ENCODE measurements at regions not wholly inside any gene's neighbourhood (a gene's known extent, or its start where the extent isn't known, plus 50 kb on each side); places are given as distances from the start of the nearest gene placed in this dataset.

DNA sequence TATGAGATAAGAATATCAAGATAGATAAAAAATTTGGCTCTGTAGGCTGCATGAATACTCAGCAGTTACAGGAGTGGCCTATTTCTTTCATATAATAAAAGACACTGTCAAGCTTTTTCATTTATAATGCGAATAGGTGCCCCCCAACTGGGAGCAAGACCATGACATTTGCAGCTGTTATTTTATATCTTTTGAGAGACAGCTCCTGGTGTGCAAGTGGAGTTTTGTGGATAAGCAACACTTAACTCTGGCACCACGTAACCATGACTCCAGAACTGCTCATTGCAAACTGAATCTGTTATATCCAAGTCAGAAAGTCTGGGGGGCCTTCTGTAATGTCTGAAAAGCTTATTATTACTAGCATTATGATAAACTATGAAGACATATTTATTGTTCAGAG is 1372.4 kb downstream of the C4orf33 start:
- no peak for DNase-seq

DNA sequence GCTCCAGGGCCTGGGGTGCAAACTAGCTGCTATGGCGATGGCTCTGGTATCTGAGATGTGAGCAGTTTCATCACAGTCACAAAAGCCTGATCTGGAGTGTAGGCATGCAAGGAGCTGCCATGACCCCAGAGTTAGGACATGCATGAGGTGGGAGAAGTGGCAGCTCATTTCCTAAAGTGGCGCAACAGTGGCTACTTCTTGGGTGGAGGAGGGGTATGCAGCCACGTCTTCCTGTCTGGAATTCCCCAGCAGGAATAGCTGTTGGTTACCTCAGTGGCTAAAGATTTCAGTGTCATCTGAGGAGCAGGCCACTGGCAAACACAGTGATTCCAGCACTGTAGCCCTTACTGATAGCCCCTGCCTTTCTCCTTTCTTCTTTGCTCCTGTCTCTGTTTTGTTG is 1382.5 kb downstream of the C4orf33 start:
- no peak for DNase-seq

DNA sequence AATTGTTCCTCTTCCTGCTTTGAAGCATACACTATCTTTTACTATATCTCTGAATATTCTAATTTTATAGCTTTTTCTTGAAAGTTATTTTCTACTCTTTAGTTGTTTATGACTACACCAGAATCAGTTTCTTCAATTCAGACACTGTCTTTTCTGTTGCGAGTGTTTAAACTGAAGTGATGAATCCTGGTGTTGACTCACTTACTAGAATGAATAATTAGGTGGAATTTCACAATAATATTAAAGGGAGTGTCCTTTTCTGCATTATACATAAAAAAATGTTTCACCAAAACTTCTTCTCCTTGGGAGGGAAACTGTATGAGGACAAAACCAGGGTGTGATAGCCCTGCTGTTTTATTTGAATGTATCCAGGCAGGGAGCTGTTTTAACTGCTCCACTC is 1383.1 kb downstream of the C4orf33 start:
- no peak for DNase-seq

DNA sequence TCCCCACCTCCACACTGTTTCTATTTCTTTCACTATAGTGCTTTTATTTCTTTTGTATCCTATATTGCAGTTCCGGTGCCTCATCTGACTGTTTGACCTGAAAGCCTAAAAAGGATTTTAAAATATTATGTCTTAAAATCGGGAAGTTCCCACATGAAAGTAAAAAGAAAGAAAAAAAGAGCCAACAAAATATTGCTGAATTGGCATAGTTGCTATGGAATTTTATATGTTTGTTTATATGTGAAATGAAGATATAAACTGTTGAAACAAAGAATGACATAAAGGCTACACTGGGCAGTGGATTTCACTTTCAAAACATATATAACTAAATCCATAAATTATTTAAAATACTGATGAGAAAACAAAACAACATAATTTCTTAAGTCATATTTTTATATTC is 1383.7 kb downstream of the C4orf33 start:
- no peak for DNase-seq

DNA sequence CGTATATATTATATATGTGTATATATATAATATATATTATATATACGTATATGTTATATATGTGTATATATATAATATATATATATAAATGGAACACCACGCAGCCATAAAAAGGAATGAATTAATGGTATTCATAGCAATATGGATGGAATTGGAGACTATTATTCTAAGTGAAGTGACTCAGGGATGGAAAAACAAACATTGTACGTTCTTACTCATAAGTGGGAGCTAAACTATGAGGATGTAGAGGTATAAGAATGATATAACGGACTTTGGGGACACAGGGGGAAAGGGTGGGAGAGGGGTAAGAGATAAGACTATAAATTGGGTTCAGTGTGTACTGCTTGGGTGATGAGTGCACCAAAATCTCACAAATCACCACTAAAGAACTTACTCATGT is 1388.9 kb downstream of the C4orf33 start:
- DNase-seq: no peak

DNA sequence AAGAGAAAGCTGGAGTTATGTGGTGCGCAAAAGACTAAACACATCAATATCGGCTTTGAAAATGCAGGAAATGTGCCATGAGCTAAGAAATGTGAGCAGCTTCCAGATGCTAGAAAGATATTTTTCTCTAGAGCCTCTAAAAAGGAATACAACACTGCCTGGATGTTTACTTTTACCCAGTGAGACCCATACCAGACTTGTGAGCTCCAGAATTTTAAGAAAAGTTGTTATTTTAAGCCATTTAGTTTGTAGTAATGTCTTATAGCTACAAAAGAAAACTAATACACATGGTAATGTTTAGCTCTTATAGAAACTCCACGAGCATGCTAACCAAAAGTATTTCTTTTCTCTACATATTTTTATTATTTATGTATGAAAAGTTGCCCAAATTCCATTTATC is 1389.4 kb downstream of the C4orf33 start:
- no peak for DNase-seq

DNA sequence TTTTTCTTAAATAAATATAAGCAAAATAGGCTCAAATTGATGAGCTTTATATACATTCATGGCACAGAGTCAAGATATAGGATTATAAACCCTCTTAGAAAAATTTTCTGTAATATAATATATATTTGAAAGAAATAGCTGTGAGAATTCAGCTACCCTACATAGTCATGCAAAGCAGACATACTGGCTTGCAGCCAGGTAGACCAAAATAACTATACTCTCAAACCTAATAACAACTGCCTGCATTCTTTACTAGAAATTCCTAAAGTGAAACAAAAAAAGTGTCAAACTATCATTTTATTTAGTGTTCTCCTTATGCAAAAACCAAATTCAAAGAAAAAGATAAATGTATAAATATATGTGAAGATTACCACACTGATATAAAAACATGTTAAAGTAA is 1390.2 kb downstream of the C4orf33 start:
- DNase-seq: peak in 1 of 56 donors; percentile 13

DNA sequence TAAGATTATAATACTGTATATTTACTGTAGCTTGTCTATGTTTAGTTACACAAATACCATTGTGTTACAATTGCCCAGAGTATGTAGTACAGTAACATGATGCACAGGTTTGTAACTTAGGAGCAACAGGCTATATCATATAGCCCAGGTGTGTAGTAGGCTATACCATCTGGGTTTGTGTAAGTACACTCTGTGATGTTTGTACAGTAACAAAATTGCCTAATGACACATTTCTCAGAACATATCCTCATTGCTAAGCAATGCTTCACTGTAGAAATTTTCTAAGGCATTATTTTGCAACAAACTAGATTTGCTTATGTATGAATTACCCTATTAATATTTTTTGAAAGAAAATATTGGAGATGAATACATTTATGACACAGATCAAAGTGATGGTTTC is 1390.9 kb downstream of the C4orf33 start:
- DNase-seq: no peak

DNA sequence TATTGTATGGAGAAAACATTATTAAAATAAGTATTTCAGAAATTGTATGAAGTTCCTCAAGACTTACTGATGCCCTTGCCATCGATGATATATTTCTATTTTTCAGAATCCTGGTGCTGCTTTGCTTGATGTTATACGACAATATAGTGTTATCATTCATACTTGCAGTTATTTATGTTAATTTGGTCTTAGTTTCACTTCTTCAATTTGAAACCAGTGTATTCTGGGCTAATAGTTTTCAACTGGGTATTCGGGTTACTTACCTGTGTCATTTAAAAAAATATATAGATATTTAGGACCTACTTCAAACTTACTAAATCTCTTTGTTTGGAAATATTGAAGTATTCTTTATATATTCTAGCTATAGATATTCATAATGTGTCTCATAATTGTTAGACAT is 1414.7 kb downstream of the C4orf33 start:
- DNase-seq: no peak

DNA sequence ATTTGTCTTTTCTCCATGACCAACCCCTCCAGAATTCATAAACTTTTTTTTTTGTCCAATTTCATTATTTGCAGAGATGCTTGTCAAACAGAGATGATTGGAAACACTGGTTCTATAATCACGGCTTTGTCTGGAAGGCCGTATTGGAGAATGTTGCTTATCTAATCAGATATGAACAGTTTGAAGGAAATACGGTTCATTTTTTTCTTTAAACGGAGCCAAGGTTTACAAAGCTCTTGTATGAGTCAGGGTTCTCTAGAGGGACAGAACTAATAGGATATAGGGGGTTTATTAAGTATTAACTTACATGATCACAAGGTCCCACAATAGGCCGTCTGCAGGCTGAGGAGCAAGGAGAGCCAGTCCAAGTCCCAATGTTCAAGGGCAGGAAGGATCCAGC is 1415.8 kb downstream of the C4orf33 start:
- DNase-seq: no peak

DNA sequence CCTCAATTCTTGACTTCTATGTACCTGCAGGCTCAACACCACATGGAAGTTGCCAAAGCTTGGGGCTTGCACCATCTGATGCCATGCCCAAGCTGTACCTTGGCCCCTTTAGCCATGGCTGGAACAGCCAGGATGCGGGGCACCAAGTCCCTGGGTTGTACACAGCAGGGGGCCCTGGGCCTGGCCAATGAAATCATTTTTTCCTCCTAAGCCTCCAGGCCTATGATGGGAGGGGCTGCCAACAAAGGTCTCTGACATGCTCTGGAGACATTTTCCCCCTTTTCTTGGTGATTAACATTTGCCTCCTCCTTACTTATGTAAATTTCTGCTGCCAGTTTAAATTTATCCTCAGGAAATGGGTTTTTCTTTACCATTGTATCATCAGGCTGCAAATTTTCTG is 1428.1 kb downstream of the C4orf33 start:
- DNase-seq: no peak

DNA sequence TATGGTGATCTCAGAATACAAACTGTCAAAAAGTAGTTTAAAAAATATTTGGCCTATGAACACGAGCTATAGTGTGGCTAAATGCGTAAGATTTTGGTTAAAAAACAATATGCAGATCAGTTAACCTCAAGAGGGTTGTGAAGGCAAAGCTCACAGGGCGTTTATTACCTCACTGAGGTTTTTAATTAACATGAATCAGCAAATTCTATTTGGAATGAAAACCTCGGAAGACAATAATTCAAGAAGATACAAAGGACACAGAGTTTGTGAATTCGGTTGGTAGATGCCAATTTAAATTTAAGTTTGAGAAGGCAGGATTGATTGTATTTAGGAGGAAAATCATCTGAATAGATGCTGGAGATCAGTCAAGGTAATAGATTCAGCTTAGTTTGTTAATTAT is 1434.6 kb downstream of the C4orf33 start:
- DNase-seq: no peak

DNA sequence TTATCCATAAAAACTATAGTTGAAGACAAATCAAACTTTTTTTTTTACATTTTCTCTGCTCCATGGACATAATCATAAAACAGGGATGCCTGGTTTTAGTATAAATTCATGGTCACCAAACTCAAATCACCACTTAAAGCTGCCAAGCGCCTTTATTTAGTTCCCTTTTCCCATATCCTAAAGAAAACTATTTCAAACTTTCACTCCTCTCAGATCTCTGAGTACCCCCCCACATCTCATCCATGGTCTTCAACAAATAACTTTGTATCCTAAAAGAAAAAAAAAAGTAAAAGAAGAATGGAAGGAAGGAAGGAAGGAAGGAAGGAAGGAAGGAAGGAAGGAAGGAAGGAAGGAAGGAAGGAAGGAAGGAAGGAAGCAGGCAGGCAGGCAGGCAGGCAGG is 1438.7 kb downstream of the C4orf33 start:
- DNase-seq: no peak

DNA sequence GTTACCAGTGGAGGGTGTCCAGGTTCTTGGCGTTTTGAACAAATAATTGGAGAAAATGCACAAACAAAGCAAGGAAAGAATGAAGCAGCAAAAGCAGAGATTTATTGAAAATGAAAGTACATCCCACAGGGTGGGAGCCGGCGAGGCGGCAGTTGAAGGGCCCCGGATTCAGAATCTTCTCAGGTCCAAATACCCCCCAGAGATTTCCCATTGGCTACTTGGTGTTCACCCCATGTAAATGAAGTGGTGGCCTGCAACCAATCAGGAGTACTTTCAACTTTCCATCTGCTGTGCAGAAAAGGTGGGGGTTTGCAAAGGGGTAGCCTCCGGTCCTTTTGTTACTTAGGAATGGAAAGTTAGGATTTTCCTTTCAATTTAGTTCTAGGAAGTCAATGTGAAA is 1447.0 kb downstream of the C4orf33 start:
- DNase-seq: no peak

DNA sequence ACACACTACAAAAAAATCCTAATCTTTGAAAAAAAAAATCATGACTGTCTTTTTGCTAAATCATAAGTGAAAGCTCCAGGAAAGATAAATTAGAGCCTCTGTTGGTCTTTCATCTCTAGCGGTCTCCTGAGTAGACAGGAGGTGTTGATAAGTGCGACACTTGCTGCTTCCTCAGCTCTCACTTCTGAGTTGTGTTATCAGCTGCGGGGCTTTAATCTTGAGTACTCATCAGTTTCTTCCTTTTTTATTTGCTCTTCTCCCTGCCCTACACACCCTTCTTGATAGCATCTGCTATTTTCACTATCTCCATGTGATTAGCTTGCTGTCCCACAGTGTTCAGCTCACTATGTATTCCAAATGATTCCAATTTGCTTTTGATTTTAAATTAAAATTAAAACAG is 1449.2 kb downstream of the C4orf33 start:
- no peak for DNase-seq

DNA sequence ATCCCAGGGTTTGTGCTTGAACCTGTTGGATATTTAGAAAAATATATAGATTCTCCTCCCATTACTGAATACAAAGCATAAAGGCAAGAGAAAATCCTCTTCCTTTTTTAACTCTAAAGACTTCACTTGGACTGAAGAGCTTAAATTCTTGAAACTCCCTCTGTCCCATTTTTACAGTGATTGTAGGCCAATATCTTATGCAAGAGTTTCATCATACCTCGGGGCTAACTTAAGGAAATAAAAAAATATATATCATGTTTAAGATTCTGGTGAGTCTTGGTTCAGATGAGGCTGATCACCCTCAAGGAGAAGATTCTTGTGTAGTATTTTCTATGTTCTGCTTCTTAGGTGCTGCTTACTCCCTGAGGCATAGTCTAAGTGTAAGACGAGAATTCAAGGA is 1449.6 kb downstream of the C4orf33 start:
- DNase-seq: no peak

DNA sequence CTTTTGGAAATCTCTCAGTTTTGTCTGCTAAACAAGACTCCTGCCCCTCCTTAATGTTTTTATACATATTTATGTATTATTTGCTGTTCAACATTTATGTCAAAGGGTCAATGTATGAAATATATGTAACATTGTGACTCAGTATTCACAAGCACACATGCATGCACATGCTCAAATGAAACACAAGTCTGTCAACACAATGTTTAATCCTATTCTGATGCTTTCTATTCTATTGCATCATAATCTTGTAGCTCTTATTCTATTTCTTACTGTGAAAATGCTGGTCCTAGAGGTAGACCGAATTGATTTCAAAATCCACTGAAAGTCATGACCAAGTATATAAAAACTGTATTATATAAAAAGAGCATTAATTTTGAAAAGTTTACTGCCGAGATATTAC is 1463.3 kb downstream of the C4orf33 start:
- DNase-seq: no peak

DNA sequence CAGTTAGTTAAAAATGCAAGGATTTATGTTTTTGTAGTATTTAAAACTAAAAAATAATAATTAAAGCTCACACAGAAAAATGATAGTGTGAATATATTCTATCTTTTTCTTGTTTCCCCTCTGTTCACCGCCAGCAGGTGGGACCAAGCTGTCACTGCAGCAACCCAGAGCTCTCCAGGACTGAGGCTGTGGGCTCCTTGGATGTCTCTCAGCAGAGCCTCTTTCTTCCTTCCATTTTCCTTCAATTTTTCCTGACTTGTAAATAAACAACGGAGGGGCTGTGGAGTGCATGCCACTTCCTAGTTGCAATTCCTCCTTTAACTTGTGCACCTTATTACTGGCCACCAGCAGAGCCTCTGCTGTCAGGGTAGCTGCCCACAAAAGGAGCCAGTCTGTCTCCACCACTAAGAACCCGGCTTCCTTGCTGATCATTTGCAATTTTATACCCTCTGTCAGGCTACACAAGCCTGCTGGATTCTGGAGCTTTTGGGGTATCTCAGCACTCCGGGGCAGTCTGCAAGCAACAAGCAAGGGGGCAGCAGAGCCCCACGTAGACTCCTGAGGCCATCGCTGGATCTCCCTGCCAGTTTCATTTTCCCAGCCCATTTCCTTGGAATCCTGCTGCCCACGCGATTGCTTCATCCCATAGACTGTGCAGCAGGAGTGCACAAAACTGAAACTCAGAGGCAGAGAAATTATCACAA is 1467.4 kb downstream of the C4orf33 start:
- peak in 35 of 56 donors; percentile 0 to 42 (median 9) for DNase-seq

DNA sequence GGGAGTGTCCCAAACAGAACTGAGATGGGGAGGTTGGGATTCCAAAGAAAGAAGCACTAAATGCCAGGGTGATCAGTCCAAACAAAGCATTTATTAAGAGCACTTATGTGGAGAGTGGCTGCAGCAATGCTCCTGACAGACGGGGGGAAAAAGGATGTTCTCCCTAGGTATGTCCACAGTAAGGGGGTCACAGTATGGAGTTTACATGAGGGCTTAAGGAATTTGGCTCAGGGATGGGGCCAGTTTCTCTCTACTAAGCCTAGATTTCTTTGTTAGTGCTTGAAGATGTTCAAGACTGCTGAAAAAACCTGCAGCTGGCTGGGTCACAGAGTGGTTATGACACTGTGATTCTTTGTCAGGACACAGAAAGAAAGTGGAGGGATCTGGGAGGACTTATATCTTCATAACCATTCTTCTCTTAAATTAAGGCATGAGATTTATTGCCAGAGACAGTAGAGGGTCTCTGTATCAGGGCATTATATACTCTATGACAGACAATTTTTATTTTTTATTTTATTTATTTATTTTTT is 1468.0 kb downstream of the C4orf33 start:
- DNase-seq: peak in 1 of 56 donors; percentile 15

DNA sequence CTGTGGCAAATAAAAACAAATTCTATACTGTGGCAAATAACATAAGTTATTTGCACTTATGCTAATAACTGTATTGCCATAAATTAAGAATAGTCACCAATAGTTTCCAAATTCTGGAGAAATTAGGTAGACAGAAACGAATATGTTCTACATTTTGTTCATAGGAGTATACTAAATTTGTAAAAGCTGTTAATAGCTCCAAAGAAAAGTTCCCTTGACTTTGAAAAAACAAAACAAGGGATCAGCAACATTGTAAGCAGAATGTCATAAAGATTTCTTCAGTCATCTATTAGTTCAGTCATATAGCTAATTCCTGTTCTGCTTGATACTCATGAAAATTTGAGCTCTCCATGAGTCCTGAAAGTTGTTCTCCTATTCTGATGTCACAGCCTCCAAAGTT is 1472.8 kb downstream of the C4orf33 start:
- no peak for DNase-seq

DNA sequence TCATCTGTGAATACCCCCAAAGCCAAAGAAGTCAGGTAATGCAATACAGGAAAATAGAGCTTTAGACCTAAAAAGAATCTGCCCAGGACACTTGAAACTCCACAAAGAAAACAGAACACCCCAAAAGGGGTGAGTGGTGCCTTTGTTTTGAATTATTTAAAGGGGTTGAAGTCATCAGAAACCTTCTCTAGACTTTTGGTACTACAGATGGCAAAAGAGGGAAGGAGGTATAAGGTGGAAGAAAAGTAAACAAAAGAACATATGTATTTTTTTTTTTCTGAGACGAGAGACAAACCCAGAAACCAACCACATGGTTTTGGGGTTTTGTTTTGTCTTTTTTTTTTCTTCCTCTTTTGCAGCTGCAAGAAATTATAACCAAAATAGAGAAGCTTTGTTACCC is 1477.8 kb downstream of the C4orf33 start:
- no peak for DNase-seq

DNA sequence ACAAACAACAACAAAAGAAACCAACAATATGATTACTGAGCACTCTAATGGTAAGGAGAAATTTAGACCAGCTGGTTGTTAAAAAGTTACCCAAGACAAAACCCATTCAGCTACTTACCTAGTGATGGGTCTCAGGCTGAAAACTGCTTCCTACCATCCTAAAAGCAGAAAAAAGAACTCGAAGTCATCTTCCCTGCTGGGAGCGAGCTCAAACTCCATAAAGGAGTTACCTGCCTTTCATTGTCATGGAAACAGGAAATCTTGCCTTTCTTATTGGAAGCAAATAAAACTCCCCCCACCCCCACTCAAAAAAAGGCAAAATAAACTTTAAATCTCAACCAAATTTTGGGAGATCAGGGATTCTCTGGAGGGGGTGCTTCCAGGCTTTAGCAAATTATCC is 1478.3 kb downstream of the C4orf33 start:
- no peak for DNase-seq

DNA sequence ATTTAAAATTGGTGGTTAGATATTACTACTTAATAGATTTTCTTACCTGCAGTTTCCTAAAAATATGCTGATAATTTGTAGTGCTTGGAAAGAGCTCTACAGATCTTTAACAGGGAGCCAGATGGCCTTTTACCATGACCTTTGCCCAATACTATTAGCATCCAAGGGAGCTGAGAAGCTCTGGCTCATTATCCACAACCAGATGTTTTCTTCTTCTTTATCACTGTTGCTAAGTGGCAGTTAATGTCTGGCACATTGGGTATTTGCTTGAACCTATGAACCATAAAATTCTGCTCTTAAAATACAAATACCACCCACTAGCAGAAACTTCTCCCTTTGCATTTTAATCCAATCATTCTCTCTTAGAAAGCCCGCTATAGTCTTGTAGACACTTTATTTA is 1480.3 kb downstream of the C4orf33 start:
- no peak for DNase-seq

DNA sequence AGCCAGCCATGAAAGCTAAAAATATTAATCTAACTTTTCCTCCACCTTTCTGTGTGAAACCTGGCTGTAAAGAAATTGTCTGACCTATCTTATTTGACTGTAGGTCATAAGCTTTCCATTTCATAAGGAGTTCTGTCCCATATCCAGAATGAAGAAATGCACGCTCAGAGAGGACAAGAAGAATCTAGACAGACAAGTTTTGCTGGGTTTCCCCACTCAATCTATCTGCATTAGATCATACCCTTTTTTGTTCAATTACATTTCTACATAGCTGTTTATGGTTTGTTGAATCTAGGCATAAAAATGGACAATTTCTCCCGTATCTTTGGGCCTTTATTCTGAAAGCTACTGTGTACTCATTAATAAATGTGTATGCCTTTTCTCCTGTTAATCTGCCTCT is 1495.1 kb downstream of the C4orf33 start:
- no peak for DNase-seq

Measured in amygdala (tissue), 56 donors.